Brain microvascular endothelial cell (primary cell): ENCODE measurements at regions not wholly inside any gene's neighbourhood (a gene's known extent, or its start where the extent isn't known, plus 50 kb on each side); places are given as distances from the start of the nearest gene placed in this dataset.

Source experiments
- DNase-seq: peaks from one replicate; pipeline ENCODE4 v3.0.0-alpha.2; 2020
- H3K27ac ChIP-seq: fragments of 250-450 bp; sonication (Bioruptor Pico); 2 replicates; pipeline ENCODE4 v1.5.1; 2020; ENCODE audit warnings: mild to moderate bottlenecking, moderate library complexity
- H3K27me3 ChIP-seq: fragments of 250-450 bp; sonication (Bioruptor Pico); replicated peaks from 2 replicates; pipeline ENCODE4 v1.5.1; 2020; ENCODE audit warnings: mild to moderate bottlenecking
- H3K36me3 ChIP-seq: fragments of 250-450 bp; sonication (Bioruptor Pico); replicated peaks from 2 replicates; pipeline ENCODE4 v1.5.1; 2020; ENCODE audit warnings: mild to moderate bottlenecking
- H3K4me3 ChIP-seq: 2 replicates; pipeline ENCODE4 v1.5.1; 2011; ENCODE audit warnings: low read depth, mild to moderate bottlenecking, control low read depth, low read length, moderate library complexity
- CTCF ChIP-seq: IDR thresholded peaks from 2 replicates; pipeline ENCODE4 v1.5.1; 2011; ENCODE audit warnings: low read depth, mild to moderate bottlenecking, moderate library complexity, low read length, control low read depth, inconsistent platforms; ENCODE audit errors: missing control alignments
- in situ Hi-C: cut with HindIII; loops from 2 replicates; pipeline ENCODE4 v1.10.0; 2017; ENCODE audit warnings: low sequenced_read_pairs, low pct_ligation_motif_present

GRCh38 chr10:75291805-75292204, 56.0 kb upstream of the COMTD1 start:
- no peaks in the 10 kb centered on the region for H3K36me3 ChIP-seq
- H3K27me3 ChIP-seq = no peaks in the 10 kb centered on the region
- no peak overlapping the region for H3K27ac ChIP-seq
- no peak overlapping the region for H3K4me3 ChIP-seq
- in situ Hi-C loops = no loop called here
- DNase-seq = no peak
- no peak for TF ChIP-seq CTCF

GRCh38 chr10:75288140-75288711, 52.5 kb upstream of the COMTD1 start:
- Histone ChIP-seq H3K36me3 (no peaks in the 10 kb centered on the region), H3K27me3 (no peaks in the 10 kb centered on the region), H3K4me3 (no peak overlapping the region), H3K27ac (no peak overlapping the region)
- DNase-seq = no peak
- in situ Hi-C loops = no loop called here
- TF ChIP-seq CTCF = no peak

- in situ Hi-C loops = no loop called here
- Histone ChIP-seq H3K4me3 (no peak overlapping the region), H3K27me3 (no peaks in the 10 kb centered on the region), H3K27ac (no peak overlapping the region), H3K36me3 (no peaks in the 10 kb centered on the region)
- no peak for TF ChIP-seq CTCF
- DNase-seq = no peak
These were observed 51.9 kb upstream of the COMTD1 start for GRCh38 chr10:75287697-75288096.

DNA sequence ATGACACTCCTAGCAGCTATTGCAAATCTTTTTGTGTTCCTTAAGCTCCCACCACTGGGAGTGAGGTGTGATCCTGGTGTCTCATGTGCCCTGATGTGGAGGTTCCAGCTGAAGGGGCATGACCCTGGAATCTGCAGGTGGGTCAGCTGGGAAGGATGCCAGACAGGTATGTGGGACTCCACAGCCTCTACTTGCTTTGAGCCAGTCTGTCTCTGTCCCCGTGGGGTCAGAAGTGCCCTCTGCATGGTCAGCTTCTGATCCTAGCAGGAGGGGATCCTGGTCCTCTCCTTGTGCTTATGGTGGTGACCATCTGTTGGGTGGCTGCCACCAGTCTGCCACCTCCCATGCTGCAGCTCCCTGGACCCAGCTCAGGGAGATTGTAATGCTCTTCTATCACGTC, 51.1 kb upstream of the COMTD1 start:
- H3K36me3 ChIP-seq = no peaks in the 10 kb centered on the region
- no peak overlapping the region for H3K27ac ChIP-seq
- no peak for DNase-seq
- in situ Hi-C loops = no loop called here
- no peak for TF ChIP-seq CTCF
- no peaks in the 10 kb centered on the region for H3K27me3 ChIP-seq
- H3K4me3 ChIP-seq = no peak overlapping the region
